Smooth muscle cell (in vitro differentiated cells): ENCODE measurements at regions not wholly inside any gene's neighbourhood (a gene's known extent, or its start where the extent isn't known, plus 50 kb on each side); places are given as distances from the start of the nearest gene placed in this dataset.

Experiments
- DNase-seq: peaks from one replicate; lab custom pipeline; 2025; ENCODE audit not compliant: unreplicated experiment; lab: John Stamatoyannopoulos, UW
- H2AFZ ChIP-seq: fragments of 200-600 bp; sonication (generic); 2 replicates; pipeline ENCODE4 v1.6.0; 2016; ENCODE audit warnings: antibody characterized with exemption, low read depth, mild to moderate bottlenecking
- H3F3A ChIP-seq: fragments of 200-600 bp; sonication (generic); 2 replicates; pipeline ENCODE4 v1.6.0; 2017; ENCODE audit warnings: antibody characterized with exemption, low read depth
- H3K27ac ChIP-seq: fragments of 200-600 bp; sonication (generic); 2 replicates; pipeline ENCODE4 v1.5.1; 2016; ENCODE audit warnings: low read depth, mild to moderate bottlenecking
- H3K27me3 ChIP-seq: fragments of 200-600 bp; sonication (generic); 2 replicates; pipeline ENCODE4 v1.6.1; 2016; ENCODE audit warnings: low read depth, mild to moderate bottlenecking
- H3K36me3 ChIP-seq: fragments of 200-600 bp; sonication (generic); 2 replicates; pipeline ENCODE4 v1.5.1; 2016; ENCODE audit warnings: low read depth
- H3K4me1 ChIP-seq: fragments of 200-600 bp; sonication (generic); 2 replicates; pipeline ENCODE4 v1.5.1; 2016; ENCODE audit warnings: low read depth
- H3K4me2 ChIP-seq: fragments of 200-600 bp; sonication (generic); 2 replicates; pipeline ENCODE4 v1.6.0; 2016; ENCODE audit warnings: mild to moderate bottlenecking
- H3K4me3 ChIP-seq: fragments of 200-600 bp; sonication (generic); 2 replicates; pipeline ENCODE4 v1.5.1; 2016; ENCODE audit warnings: mild to moderate bottlenecking
- H3K79me2 ChIP-seq: fragments of 200-600 bp; sonication (generic); 2 replicates; pipeline ENCODE4 v1.6.0; 2016; ENCODE audit warnings: low read depth, mild to moderate bottlenecking
- H3K9ac ChIP-seq: fragments of 200-600 bp; sonication (generic); 2 replicates; pipeline ENCODE4 v1.6.0; 2016; ENCODE audit warnings: low read depth
- H3K9me3 ChIP-seq: fragments of 200-600 bp; sonication (generic); replicated peaks from 2 replicates; pipeline ENCODE4 v1.5.1; 2016; ENCODE audit warnings: low read depth
- H4K20me1 ChIP-seq: fragments of 200-600 bp; sonication (generic); 2 replicates; pipeline ENCODE4 v1.6.0; 2016; ENCODE audit warnings: low read depth
- WGBS: methylation state at CpG from one replicate; pipeline ENCODE4 v1.1.7; 2016; ENCODE audit warnings: low lambda C conversion rate; 5-methylcytosine and 5-hydroxymethylcytosine counted together
- TF ChIP-seq, protein P1 (sequence below): fragments of 200-600 bp; sonication (generic); IDR thresholded peaks from 2 replicates; pipeline ENCODE4 v1.5.1; 2017; ENCODE audit warnings: borderline replicate concordance, mild to moderate bottlenecking, antibody characterized with exemption; ENCODE audit not compliant: insufficient read depth, poor library complexity, severe bottlenecking

DNA sequence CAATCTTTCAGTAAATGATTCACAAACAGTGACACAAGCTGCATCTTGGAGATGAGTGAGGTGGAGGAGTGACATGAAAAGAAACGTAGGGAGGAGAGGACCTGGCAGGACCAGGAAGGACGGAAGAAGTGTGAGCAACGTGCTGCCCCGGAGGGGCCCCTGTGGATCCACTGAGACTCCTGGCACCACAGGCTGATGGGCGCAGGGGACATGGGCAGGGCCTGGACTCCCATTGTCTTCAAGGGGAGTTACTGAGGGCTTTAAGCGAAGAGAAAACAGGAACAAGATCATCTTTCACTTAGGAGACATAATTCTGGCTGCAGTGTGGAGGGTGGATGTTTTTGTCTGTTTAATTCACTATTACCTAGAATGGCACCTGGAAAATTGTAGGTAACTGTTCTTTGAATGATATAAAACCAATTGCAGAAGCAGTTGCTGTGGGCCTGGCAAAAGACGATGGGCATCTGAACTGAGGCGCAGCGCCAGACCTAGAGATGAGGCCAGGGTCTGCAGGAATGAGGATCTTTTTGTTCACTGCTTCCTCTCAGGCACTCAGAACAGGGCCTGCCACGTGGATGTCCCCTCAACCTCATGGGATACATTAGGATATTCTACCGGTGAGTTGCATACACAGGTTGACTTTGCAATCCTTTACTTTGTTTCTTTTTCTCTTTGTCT lies 156.4 kb downstream of the TMEM18 start:
- Histone ChIP-seq H3K4me3 (no peak overlapping the region), H3K9me3 (no peaks in the 10 kb centered on the region), H3K27me3 (no peaks in the 10 kb centered on the region), H3F3A (no peaks in the 10 kb centered on the region), H4K20me1 (no peaks in the 10 kb centered on the region), H3K4me1 (no peaks in the 10 kb centered on the region), H3K27ac (no peak overlapping the region), H2AFZ (no peak overlapping the region), H3K4me2 (no peak overlapping the region), H3K9ac (no peak overlapping the region), H3K79me2 (no peaks in the 10 kb centered on the region), H3K36me3 (no peaks in the 10 kb centered on the region)
- TF ChIP-seq, protein P1, sequence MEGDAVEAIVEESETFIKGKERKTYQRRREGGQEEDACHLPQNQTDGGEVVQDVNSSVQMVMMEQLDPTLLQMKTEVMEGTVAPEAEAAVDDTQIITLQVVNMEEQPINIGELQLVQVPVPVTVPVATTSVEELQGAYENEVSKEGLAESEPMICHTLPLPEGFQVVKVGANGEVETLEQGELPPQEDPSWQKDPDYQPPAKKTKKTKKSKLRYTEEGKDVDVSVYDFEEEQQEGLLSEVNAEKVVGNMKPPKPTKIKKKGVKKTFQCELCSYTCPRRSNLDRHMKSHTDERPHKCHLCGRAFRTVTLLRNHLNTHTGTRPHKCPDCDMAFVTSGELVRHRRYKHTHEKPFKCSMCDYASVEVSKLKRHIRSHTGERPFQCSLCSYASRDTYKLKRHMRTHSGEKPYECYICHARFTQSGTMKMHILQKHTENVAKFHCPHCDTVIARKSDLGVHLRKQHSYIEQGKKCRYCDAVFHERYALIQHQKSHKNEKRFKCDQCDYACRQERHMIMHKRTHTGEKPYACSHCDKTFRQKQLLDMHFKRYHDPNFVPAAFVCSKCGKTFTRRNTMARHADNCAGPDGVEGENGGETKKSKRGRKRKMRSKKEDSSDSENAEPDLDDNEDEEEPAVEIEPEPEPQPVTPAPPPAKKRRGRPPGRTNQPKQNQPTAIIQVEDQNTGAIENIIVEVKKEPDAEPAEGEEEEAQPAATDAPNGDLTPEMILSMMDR: no peak
- WGBS: 91% methylated on average over 11 of the region's 11 CpGs
- DNase-seq: no peak

DNA sequence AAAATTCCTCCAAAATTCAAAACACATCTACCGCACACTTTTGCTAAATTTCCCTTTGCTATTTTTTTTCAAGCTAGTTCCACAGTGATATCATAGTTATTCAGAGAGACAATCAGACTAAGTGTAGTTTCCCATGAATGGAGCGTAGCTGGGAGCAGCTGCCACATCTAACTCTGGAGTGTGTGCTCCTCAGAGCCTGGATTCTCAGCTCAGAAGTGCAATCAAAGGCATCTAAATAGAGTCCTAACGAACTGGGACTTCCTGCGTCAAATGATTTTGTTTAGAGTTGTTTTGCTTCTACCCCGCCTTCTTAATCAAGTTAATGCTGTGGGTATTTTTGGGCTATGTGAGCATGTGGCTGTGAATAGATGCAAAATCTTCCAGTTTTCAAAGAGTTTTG lies 160.3 kb downstream of the TMEM18 start:
- no peaks in the 10 kb centered on the region for H4K20me1 ChIP-seq
- TF ChIP-seq, protein P1: no peak
- H3K27ac ChIP-seq: no peak overlapping the region
- no peaks in the 10 kb centered on the region for H3K36me3 ChIP-seq
- no peaks in the 10 kb centered on the region for H3K27me3 ChIP-seq
- 88% methylated on average over 5 of the region's 5 CpGs for WGBS
- no peak overlapping the region for H3K9ac ChIP-seq
- H3K79me2 ChIP-seq: no peaks in the 10 kb centered on the region
- no peak overlapping the region for H3K4me3 ChIP-seq
- H2AFZ ChIP-seq: no peak overlapping the region
- H3K9me3 ChIP-seq: no peaks in the 10 kb centered on the region
- H3F3A ChIP-seq: no peaks in the 10 kb centered on the region
- no peak overlapping the region for H3K4me2 ChIP-seq
- peaks cover 10% of the 10 kb centered on the region for H3K4me1 ChIP-seq
- no peak for DNase-seq

DNA sequence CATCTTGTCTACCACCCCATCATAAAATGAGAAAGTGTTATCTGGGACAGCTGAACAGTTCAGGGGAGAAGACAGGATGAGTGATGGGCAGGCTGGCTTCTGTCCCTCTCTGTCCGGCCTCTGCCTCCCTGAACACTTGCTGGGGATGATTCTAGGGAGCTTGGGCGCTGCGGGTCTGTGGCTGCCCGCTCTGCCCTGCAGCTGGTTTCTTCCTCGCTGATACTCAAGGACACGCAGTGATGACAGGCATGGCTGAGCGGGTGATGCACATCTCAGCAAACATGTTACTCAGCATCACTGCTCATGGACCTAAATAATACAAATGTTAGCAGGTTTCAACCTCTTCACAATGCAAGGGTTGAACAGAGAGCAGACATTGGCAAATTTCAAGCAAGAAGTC lies 161.1 kb downstream of the TMEM18 start:
- Histone ChIP-seq H3K9ac (no peak overlapping the region), H3K4me3 (no peak overlapping the region), H2AFZ (no peak overlapping the region), H3F3A (no peaks in the 10 kb centered on the region), H3K4me2 (no peak overlapping the region), H3K9me3 (no peaks in the 10 kb centered on the region), H4K20me1 (no peaks in the 10 kb centered on the region), H3K79me2 (no peaks in the 10 kb centered on the region), H3K27ac (no peak overlapping the region), H3K4me1 (peaks cover 10% of the 10 kb centered on the region), H3K27me3 (no peaks in the 10 kb centered on the region), H3K36me3 (no peaks in the 10 kb centered on the region)
- DNase-seq: no peak
- TF ChIP-seq, protein P1: no peak
- 86% methylated on average over 7 of the region's 7 CpGs for WGBS
